DMS 273 (cell line): ENCODE measurements at regions not wholly inside any gene's neighbourhood (a gene's known extent, or its start where the extent isn't known, plus 50 kb on each side); places are given as distances from the start of the nearest gene placed in this dataset.
"Not testable (repeated sequence)": the region's sequence is repeated elsewhere in the genome, so short reads cannot be mapped to it uniquely, and the experiment has no call there.

Source experiments
- DNase-seq: peaks from one replicate; lab custom pipeline; 2025; ENCODE audit not compliant: unreplicated experiment; lab: John Stamatoyannopoulos, UW

DNA sequence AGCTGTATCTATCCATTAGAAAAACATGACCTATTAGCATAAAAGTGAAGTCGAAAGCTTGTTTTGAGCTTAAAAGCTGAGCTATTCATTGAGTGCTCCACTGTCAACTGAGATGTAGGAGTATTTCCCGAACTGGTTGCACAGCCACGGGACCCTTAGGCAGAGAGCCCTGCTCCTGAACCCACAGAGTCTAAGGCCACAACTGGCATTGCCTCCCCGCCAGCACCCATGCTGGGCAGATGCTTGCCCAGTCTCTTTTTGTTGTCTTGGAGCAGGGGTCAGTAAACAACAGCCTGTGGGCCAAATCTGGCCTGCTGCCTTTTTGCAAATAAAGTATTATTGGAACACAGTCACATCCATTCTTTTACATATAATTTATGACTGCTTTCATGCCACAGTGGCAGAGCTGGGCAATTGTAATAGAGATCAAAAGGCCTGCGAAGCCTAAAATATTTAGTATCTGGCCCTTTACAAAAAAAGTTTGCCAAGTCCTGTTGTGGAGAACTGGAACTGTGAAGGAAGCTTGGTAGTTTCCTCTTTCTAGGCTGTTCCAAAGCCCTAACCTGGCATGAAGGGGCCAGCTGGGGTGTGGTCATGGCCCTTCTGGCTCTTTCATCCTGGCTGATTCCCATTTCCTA lies 58.4 kb upstream of the WAPL start:
- DNase-seq: no peak

GRCh38 chr10:86580521-86580891 lies 58.9 kb upstream of the WAPL start:
- no peak for DNase-seq

- DNase-seq: peak; percentile 11
Measured at GRCh38 chr10:86583983-86584382, 62.4 kb upstream of the WAPL start.

- DNase-seq: peak; percentile 82
Measured at GRCh38 chr10:86585037-86585929, 63.7 kb upstream of the WAPL start.

- DNase-seq: no peak
Measured at GRCh38 chr10:86586516-86586915, 64.9 kb upstream of the WAPL start.

DNA sequence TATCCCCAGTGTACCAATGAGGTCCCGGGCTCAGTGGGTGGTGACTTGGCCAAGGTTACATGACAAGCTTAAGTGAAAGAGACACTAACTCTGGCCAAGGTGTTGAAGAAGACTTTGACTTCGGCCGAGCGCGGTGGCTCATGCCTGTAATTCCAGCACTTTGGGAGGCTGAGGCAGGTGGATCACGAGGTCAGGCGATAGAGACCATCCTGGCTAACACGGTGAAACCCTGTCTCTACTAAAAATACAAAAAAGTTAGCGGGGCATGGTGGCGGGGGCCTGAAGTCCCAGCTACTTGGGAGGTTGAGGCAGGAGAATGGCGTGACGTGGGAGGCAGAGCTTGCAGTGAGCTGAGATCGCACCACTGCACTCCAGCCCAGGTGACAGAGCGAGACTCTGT lies 65.6 kb upstream of the OPN4 start:
- not testable (repeated sequence) for DNase-seq

GRCh38 chr10:86591436-86591835 lies 62.9 kb upstream of the OPN4 start:
- no peak for DNase-seq

DNA sequence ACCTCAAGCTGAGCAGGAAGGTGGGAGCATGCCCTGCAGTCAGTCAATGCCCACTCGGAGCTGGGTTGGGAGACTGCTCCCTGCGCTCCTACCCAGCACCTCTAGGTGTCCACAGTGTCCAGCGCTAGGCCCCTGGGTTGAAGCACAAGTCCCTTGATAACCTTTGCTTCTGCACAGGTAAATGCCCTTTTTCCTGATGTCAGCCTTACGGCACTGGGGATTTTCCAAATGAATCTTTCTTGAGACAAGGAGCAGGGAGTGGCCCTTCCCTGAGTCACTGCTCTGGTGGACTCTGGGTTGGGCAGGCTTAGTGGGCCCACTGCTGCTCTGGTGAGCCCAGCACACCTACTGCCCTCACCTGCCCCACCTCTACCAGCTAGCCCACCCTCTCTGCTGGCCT lies 61.9 kb upstream of the OPN4 start:
- peak; percentile 10 for DNase-seq

DNA sequence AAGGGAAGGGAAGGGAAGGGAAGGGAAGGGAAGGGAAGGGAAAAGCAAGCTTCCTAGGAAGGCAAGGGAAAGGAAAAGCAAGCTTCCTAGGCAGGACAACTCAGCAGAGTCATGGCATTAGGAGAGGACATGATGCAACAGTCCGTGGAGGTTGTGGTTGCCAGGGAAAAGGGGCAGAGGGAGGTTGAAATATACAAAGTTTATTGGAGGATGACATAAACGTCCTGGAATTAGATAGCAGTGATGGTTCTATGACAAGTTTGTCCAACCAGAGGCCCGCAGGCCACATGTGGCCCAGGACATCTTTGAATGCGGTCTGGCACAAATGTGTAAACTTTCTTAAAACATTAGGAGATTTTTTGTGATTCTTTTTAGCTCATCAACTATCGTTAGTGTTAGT lies 59.8 kb upstream of the OPN4 start:
- peak; percentile 24 for DNase-seq

- DNase-seq: no peak
Measured at GRCh38 chr10:86595496-86595895, 58.9 kb upstream of the OPN4 start.

DNA sequence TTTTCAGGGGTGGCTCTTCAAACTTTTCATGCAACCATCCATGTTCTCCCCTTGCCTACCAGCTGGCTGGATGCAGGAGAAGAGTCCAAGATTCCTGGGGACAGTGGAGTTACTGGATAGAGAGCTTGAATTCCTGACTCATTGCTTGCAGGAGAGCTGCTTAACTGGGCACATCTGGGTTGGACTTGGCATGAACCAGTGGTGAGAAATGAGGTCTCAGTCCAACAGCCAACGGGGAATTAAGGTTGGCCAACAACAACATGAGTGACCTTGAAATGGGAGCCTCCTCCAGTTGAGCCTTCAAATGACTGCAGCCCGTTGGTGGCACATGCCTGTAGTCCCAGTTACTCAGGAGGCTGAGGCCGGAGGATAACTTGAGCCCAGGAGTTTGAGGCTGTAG lies 58.1 kb upstream of the OPN4 start:
- no peak for DNase-seq

GRCh38 chr10:86597306-86597705 lies 57.0 kb upstream of the OPN4 start:
- DNase-seq: no peak

GRCh38 chr10:86598151-86598550 lies 56.2 kb upstream of the OPN4 start:
- DNase-seq: peak; percentile 40

- DNase-seq: peak; percentile 35
Measured at GRCh38 chr10:86599041-86599440, 55.3 kb upstream of the OPN4 start.

DNA sequence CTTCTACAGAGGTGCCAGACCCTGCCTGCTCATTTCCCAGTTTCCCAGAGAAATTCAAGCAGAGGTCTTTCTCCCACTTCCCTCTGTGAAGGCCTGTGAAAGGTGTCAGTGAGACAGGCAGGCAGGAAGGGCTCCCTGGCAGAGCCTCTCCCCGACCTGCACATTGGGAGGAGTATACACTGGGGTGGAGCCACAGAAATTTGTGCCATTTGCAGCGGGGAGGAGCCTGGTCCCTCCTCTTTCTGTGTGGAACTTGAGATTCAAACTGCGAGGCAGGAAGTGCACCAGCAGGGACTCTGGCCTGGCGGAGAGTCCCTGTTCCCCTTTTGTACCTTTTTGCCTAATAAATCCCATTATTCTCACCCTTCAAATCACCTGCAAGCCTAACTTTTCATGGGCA lies 54.6 kb upstream of the OPN4 start:
- DNase-seq: peak; percentile 18

DNA sequence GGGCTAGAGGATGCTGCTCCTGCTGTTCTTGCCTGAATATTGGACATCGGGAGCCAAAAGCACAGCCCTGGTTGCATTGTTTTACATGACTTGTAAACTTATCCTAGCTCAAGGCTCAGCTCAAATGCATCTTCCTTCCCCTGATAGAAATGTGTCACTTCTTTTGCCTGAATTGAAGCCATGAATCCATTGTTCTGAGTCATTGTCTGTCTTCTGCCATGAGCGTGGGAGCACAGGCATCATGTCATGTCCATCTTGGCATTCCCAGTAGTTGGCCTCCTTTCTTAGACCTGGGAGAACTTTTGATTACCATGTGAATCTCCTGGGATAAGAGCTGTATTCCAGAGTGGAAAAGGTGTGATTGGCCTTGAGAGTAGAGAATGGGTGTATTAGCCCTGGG lies 54.1 kb upstream of the OPN4 start:
- no peak for DNase-seq

- DNase-seq: no peak
Measured at GRCh38 chr10:86601956-86602602, 52.3 kb upstream of the OPN4 start.

DNA sequence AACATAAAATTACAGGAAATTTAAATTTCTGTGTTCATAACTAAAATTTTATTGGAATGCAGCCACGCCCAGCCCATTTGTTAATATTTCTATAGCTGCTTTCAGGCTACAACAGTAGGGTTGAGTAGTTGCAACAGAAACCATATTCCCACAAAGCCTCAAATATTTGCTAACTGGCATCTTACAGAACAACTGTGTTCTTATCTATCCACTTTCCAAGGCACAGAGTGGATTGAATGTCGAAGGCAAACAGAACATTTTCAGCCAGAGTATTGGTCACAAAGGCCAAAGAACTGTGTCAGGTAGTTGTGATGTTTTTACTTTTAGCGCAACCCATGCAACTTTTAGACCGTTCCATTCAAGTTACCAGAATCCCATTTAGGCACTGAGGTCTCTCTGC lies 51.1 kb upstream of the OPN4 start:
- DNase-seq: no peak
